NCI-H526 (cell line): ENCODE measurements at regions not wholly inside any gene's neighbourhood (a gene's known extent, or its start where the extent isn't known, plus 50 kb on each side); places are given as distances from the start of the nearest gene placed in this dataset.

Source experiments
- DNase-seq, 2 experiments: peaks; one replicate each; lab custom pipeline; 2025; lab: John Stamatoyannopoulos, UW

DNA sequence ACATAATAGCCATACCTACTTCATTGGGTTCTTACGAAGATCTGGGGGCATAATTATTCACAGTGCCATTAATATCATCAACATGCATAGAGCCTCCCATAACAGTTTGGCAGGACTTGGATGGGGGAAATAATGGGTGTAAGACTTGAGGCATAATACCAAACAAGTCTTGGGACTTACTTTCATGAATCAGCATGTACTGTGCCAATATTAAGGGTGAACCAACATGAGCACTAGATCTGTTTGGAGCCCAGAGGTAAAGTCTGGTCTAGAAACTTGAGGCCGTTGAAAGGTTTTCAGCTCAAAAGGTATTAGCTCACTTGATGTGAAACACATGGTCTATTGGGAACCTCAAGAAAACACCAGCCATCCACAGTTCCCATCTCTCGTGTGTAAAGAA lies 56.7 kb upstream of the ZC3H11B start:
- DNase-seq: no peak

DNA sequence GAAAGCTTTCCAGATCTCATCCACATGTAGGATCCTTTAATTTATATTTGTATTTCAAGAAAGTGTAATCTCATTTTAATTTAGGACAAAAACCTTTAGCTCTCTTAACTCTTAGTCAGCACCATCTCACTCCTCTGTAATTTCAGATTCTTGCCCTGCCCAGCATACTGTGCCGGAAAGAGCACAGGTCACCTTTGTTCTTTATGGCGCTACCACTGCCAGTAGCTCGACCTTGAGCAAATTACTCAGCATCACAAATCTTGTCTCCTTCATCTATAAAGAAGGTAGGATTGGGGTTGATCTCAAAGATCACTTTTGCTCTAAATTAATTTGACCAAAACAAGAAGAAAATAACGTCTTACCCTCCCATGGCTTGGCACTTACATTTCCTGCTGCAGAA lies 56.1 kb upstream of the ZC3H11B start:
- DNase-seq: no peak

DNA sequence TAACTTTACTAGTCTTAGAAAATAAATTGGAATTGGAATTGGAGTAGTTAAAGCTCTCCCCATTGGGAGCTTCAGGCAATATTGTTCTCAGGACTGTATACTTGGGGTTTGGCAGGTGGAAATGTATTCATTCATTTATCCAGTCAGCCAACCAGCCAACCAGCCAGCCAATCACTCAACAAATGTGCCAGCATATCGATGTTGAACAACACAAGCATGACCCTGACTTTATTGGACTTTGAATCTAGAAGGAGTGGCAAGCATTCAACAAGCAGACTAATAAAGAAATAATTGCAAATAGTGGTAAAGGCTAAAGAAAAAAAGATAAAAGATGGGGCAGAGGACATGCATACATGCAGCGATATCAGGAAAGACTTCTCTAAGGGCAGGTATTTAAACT lies 55.5 kb upstream of the ZC3H11B start:
- no peak for DNase-seq

DNA sequence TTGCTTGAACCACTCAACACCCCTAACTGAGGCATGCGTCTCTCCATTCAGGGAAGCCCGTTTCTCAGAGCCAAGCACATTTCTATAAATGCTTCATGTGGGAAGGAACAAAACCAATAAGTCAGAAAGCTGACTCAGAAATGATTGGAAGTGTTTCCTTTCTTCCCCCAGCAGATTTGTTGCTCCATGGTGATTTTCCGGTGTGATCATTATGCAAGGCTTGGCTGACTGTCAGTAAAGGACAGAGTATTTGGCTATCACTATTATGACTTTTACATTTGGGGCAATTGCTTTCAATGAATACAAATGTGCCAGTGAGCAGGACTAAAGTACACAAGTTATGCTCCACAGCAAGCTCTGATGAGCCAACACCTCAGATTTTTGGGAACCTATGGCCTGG lies 53.3 kb upstream of the ZC3H11B start:
- DNase-seq: no peak

DNA sequence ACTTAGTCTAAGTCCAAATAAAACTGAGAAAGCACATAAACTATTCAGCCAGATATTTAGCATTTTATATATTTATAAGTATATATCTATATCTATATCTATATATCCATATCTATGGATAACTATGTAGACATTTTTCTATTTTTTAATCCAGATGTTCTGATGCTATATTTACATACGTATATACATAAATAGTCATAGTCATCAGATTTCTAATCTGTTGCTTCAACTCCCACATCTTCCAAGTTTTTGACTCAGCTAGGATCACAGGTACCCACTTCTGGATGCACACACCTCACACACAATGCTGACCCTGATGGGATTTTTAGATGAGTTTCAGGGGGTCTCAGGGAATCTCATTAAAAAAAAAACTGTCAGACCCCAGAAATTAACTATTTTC lies 52.2 kb upstream of the ZC3H11B start:
- DNase-seq: no peak

DNA sequence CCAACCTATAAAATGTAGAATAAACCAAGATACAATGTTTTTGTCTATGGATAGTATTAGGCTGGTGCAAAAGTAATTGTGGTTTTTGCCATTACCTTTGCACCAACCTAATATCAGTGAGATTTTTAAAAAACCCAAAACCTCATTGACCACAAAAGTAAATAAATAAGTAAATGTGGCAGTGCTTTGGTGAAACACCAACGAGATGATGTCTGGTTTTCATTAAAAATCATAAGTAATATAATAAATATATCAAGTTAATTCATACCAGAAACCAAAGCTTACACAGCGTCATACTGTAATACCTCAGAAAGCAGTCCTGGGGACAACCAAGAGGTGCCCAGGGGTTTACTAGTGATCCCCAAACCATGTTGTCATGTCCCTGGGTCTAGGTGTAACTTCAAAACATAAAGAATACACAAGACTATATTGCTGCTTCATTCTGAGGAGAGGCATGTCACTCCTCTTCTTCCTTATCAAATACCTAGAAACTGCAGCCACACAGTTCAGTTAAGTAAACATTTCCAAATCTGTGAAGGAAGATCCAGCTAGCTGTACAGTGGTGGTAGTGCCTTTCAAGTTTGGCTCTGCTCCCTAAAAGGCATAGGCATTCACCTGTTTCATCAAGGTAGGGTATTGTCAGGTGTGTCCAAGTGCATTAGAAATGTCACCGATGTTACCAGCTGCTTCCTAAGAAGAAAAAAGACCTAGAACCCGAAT lies 51.6 kb upstream of the ZC3H11B start:
- no peak for DNase-seq
